ENCODE measurements at regions not wholly inside any gene's neighbourhood (a gene's known extent, or its start where the extent isn't known, plus 50 kb on each side); places are given as distances from the start of the nearest gene placed in this dataset.

- TF ChIP-seq POLR2AphosphoS5 (IDR thresholded peaks at IDR 0.05; ENCODE audit: low read depth, low read length) (no peak), POLR2A (IDR thresholded peaks at IDR 0.05; ENCODE audit: control extremely low read depth in 1 of 2, low read depth in 2 of 2, low read length in 2 of 2) (no peak)
These were observed 440.4 kb upstream of the CDH20 start for GRCh38 chr18:60892855-60893254.

Measured in H1 (cell line).